ENCODE measurements at regions not wholly inside any gene's neighbourhood (a gene's known extent, or its start where the extent isn't known, plus 50 kb on each side); places are given as distances from the start of the nearest gene placed in this dataset.
"Not testable (repeated sequence)": the region's sequence is repeated elsewhere in the genome, so short reads cannot be mapped to it uniquely, and the experiment has no call there.

GRCh38 chr16:29231244-29231643 is 175.3 kb downstream of the NPIPB11 start:
- DNase-seq: no peak

DNA sequence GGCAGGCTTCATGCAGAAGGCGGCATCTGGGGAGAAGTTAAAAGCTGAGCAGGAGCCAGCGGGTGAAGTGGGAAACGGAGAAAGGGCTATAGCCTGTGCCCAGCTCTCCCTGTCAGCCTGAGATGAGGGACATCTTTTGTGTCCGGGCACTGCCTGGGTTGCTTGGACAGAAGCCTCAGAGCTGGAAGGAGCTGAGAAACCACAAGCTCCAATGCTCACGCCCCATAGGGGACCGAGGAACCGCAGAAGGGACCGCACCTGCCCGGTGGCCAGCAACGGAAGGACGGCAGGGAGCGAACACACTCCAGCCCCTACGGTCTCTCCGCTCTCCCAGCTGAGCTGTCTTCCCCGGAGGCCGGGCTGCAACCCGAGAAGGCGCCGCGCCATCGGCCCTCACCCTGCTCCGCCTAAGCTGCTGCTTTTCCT is 175.8 kb downstream of the NPIPB11 start:
- no peak for DNase-seq

DNA sequence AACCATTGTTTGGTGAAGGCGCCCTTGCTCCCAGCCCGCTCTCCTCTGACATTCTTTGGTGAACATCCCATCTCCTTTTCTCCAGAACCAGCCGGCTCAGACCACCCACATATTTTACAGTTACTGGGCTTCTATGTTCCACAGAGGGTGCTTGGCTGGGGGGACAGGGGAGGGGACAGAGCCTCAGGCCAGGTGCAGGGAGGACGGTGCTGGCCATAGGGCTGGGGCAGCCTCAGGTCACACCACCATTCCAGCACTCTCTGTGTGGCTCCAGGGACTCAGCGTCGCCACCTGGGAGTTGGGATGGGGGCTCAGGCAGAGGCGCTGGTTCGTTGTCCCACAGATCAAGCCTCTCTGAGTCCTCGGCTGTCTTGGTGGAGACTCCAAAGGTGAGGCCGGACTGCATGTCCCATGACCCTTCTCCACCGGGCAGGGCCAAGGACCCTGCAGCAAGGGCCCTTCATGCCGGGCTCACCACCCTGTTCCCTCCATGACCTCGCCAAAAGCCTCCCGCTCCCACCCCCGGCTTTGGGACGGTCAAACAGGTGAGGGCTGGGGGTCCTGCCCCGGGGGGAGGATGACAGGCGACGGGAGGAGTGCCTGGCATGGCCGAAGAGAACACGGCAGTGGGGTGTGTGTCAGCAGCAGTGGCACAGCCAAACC is 176.4 kb downstream of the NPIPB11 start:
- not testable (repeated sequence) for DNase-seq

DNA sequence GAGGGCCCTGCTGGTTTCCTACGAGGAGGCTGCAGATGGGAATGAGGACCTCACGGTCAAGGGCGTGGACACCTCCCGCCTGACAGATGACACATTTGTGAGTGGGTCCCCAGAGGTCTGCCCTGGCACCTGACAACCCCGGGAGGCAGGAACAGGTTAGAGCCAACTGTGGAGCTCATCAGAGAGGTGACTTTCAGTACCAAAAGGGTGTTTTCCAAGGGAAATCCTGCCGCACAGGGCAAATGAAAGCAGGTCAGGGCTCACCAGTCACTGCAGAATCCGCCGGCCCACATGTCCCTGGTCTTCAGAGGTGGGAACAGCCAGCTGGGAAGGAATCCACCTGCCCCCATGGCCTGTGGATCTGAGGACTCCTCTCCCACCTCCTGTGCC is 176.9 kb downstream of the NPIPB11 start:
- DNase-seq: not testable (repeated sequence)

GRCh38 chr16:29228664-29229611 is 177.6 kb downstream of the NPIPB11 start:
- DNase-seq: not testable (repeated sequence)

DNA sequence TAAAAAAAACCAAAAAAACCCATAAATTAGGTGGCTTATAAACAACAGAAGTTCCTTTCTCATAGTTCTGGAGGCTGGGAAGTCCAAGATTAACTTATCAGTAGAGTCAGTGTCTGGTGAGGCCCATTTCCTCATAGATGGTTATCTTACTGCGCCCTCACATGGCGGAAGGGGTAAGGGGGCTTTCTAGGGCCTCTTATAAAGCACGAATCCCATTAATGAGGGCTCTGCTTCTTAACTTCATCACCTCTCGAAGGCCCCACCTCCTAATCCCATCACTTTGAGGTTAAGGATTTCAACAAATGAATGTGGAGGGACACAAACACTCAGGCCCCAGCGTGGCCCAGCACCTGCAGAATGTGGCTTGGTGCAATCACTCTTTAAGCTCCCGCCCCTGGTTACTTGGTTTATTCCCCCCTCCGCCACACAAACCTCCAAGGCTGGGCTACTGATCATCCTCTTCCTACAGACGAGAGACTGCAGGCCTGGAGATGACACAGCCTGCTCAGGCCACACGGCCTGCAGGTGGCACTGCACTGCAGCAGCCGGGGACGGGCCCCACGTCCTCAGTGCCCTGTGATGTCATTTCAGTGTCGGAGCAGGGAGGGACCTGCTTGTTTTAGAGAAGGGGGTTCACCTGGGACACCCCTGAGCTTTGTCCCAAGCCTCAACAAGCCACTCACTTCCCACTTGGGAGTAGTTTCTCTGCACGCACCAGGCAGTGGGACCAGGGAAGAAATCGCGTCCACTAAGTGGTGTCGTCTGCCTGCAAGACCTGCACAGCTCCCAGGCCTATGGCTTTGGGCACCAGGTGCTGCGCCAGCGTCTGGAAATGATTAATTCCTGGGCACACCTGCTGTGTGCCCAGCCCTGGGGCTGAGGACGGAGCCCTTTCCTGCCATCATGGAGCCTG is 178.5 kb downstream of the NPIPB11 start:
- not testable (repeated sequence) for DNase-seq

DNA sequence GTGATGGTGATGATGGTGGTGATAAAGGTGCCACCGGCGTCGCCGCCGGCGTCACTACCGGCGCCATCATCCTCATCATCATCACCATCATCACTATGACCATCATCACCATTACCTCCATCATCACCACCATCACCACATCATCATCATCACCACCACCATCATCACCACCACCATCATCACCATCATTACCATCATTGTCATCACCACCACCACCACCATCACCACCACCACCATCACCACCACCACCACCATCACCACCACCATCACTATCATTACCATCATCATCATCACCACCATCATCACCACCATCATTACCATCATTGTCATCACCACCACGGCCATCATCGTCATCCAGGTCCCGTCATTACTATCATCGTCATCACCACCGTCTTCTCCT is 179.7 kb downstream of the NPIPB11 start:
- no peak for DNase-seq

DNA sequence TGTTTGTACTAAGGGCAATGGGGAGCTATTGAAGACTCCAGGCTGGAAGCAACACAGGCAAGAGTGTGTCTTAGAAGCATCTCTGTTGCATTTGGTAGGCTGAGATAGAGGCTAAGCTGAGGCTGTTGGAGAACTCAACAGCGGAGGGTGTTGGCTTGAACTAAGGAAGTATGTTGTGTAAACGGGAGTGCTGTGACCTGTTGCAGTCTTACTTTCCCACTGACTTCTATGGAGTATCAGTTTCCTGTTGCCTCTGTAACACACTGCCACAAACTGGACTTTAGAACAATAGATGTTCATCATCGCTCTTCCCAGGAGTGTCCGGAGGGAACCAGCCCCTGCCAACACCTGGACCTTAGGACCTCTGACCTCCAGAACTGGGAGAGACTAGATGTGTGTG is 181.8 kb downstream of the NPIPB11 start:
- DNase-seq: not testable (repeated sequence)

- DNase-seq: not testable (repeated sequence)
Observed at GRCh38 chr16:29222615-29223014, 183.9 kb downstream of the NPIPB11 start.

DNA sequence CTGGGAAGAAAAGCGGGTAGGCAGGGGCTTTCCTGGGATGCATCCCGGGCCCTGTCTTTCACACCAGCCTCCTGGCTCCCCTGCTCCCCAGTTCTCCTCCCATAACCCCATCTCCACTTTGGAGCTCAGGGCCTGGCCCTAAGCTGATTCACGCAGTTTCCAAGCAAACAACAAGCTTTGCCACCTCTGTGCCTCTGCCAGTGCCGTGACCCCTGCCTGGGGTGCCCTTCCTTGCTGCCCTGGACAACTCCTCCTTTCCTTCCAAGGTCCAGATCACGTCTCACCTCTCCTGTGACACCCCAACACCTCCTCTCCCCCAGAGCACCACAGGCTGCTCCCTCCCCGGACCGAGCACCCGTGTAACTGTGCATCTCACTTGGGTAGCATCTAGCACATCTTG is 184.5 kb downstream of the NPIPB11 start:
- not testable (repeated sequence) for DNase-seq

DNA sequence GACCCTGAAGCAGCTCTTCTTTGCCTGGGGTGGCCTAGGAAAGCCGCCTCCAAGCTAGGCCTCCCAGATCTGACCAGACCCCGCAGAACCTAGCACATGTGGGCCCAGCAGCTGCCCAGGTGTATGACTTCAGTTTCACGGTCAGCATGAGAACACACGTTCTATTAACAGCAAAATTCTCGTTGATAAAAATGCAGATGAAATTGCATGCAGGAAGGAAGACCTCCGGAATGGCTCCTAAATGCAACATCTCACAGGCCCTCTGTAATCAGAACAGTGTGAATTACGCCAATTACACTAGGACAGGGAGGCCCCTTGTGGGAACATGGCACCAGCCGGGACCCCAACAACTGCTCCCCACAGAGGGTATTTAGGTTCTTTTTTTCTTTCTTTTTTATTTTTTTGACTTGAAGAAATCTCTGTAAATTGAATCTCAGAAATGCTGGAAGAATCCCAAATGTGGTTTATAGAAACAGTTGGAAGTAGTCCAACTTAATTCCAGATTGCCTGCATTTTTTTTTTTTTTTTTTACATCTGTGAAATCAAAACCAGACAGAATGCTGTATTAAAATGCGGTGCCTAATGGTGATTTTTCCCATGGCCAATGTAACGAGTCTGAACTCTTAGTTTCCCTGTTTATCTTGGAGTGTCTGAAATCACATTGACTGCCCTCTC is 185.1 kb downstream of the NPIPB11 start:
- not testable (repeated sequence) for DNase-seq

GRCh38 chr16:29220647-29221191 is 185.8 kb downstream of the NPIPB11 start:
- DNase-seq: not testable (repeated sequence)

DNA sequence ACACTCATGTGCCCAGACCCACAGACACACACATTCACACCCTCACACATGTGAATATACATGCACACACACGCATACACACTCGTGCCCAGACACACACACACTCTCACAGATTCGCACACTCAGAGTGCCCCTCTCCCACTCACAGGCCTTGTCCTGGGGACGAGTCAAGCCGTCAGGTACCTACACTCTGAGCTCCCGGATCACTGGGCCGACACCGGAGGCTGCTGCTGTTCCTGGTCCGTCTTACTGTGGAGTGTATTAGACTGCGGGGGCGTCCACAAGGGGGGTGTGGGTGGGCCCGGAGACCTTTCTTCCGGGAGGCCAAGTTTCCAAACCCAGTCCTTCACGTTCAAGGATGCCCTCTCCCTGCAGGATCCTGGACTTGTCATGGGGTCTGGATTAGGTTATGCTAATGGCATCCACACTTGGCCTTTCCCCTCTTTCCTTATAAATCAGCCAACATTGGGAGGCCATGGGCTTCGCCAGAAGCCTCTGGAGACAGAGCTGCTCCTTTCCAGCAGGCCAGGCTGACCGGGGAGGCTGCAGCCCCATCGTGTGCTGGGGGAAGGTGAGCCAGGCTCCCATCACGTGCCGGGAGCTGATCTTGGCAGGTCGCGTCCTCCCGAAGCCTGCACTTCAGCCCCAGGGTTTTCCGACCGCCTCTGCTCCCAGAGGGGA is 186.4 kb downstream of the NPIPB11 start:
- not testable (repeated sequence) for DNase-seq

- not testable (repeated sequence) for DNase-seq
Observed at GRCh38 chr16:29219562-29219961, 186.9 kb downstream of the NPIPB11 start.

- DNase-seq: not testable (repeated sequence)
Observed at GRCh38 chr16:29218649-29219048, 187.9 kb downstream of the NPIPB11 start.

DNA sequence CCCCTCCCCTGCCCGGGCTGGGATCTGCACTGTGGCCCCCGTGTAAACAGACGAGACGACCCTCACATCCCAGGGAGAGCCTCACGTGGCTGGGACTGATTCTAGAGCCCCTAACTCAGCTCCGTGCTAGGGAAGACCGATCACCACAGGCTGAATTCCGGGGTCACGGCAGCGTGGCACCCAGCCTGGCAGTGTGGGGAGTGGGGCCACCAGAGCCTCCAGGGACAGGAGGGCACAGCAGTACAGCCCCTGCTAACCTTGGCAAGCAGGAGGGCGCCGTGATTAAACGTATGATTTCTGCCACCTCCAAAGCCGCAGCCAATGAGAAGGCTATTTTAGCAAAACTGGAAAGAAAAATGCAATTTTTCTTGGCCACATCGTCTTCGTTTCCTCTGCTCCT is 188.3 kb downstream of the NPIPB11 start:
- DNase-seq: not testable (repeated sequence)

DNA sequence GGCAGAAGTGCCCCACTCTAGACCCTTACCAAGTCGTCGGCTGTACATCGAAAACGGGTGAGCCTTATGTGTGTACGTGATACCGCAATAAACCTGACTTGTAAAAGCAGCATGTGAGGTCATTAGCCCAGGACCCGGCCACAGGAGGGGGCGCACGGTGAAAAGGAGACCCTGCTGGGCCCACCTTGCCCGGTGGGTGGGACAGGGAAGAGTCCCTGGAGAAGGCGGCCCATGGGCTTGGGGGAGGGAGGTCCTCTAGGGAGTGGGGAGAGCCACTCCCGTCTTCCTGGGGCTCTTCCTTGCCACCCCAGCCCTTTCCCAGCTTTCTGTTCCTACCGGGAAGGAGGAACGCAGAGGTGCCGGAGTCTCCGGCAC is 188.8 kb downstream of the NPIPB11 start:
- DNase-seq: not testable (repeated sequence)

DNA sequence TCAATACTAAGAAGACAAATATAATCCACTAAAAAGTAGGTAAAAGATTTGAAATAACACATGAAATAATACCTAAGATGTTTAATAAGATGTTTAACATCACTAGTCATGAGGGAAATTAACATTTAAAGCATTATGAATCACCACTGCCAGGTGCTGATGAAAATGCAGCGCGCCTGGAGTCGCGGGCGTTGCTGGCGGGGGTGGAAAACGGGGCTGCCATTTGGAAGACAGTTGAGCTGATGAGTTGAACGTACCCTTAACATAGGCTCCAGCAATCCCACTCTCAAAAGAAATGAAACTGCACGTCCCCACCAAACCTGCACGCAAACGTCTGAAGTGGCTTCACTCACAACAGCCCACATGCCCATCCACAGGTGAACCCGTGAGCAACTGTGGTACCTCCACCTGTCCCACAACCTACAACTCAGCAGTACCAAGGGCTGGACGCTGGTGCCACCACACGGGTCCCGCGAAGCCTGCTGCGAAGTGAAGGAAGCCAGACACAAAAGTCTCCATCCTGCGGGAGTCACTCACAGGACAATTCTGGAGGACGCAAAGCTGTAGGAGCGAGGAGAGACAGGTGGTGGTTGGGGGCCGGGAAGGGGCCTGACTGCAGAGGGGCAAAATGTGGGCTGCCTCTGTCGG is 189.3 kb downstream of the NPIPB11 start:
- DNase-seq: not testable (repeated sequence)

- DNase-seq: not testable (repeated sequence)
Observed at GRCh38 chr16:29213770-29214169, 192.7 kb downstream of the NPIPB11 start.

DNA sequence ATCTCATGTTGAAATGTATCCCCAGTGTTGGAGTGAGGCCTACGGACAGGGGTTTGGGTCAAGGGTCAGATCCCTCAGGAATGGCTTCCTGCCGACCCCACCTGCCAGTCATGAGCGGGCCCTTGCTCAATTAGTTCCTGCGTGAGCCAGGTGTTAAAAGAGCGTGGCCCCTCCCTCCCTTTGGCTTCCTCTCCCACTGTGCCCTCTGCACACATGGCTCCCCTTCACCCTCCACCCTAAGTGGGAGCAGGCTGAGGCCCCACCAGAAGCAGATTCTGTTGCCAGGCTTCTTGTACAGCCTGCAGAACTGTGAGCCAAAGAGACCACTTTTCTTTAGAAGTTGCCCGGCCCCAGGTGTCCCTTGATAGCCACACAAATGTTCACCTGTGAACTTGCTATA is 193.3 kb downstream of the NPIPB11 start:
- DNase-seq: not testable (repeated sequence)

Data from COR-L47 (cell line).